ENCODE measurements at regions not wholly inside any gene's neighbourhood (a gene's known extent, or its start where the extent isn't known, plus 50 kb on each side); places are given as distances from the start of the nearest gene placed in this dataset.

GRCh38 chr5:74209571-74209970 is 431.0 kb downstream of the ENC1 start:
- DNase-seq = no peak

DNA sequence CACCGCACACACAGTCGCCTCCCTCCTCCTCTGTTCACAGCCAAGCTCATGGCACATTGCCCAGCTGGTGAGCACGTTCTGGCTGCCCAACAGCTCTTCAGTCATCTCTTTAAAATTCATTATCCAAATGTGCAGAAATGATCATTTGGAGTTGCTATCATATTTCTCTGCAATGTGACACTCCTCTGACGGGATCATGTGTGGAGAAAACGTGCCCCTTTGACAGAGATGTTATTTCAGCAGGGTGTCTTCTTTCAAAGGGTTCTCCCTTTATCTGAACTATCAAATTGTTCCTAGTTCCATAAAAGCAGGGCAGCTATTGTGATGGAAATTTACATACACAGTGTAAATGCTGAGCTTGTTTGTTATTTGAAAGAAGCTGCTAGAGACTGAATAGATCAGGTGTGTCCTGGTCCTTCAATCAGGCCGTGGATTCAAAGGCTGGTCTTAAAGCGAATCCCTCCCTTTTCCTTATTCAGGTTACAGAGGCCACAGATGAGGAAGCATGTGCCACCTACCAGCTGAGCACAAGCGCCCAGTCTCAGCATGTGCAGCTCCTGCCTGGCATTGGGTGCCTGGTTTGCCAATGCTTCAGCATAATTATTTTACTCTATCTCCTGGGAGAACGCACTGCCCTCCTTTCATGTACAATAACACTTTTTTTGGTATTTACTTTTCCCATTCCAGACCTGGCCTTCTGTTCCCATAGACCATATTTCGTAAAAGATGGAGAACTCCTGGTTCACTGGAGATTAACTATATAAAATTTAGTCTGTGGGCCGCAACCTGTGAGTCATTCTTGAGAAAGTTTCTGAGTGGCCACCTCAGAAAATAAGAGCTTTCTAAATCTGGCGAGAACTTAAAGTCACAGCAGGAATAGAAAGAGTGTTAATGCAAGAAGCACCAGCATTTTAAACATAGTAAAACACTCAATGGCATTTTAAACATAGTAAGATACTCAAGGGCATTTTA is 433.7 kb downstream of the ENC1 start:
- no peak for DNase-seq

- no peak for DNase-seq
Observed at GRCh38 chr5:74205767-74206578, 434.6 kb downstream of the ENC1 start.

GRCh38 chr5:74201334-74202081 is 439.0 kb downstream of the ENC1 start:
- DNase-seq = no peak

DNA sequence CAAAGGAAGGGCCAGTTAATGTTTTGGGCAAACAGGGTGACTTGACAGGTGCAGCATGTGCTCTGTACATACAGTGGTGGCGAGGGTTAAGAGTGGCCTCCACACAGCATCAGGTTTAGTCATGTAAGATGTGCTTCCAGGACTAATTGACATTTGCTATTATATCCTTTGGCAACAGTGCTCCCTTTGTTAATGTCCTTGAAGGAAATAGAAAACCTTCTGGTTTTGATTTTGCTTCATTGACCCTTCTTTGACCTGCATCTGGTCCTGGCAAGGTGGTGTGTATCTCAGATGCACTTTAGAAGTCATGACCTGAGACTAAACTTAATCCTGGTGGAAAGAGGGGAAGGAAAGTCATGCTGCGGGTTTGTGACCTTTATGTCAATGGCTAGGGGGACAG is 440.0 kb downstream of the ENC1 start:
- no peak for DNase-seq

- no peak for DNase-seq
Observed at GRCh38 chr5:74199436-74200210, 440.9 kb downstream of the ENC1 start.

- DNase-seq = no peak
Observed at GRCh38 chr5:74199005-74199404, 441.5 kb downstream of the ENC1 start.

DNA sequence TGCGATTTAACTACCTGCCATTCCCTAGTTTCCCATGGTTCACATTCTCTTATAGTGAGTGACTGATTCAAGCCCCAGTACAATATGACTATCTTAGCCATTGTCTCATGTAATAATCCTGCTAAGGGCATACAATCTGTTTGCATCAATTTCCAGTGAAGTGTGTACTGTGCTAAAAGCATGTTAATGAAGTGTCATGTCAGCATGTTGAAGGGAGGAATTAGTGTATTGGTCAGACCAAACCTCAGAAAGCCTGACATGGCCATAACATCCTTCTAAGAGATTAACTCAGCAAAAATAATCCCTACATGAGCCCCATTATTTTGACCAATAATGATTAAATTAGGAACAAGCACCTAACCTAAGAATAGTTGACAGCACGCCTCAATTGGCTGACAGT is 442.4 kb downstream of the ENC1 start:
- DNase-seq = no peak

DNA sequence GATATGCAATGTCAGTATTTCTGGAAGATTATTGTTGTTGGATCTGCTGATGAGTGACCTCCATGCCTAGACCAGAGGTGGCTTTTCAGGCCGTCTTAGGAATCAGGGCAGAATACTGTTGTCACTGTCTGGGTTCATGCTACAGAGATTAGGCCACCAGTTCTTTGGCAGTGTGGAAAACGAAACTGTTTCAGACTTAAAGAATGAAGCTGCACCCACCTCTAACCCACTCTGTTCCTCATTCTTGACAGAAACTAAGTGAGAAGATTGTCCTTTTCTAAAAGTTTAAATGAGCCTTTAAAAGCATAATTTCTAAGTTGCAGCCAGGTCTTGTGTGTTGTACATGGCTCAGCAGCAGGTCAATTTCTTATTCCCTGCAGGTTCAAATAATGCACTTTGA is 444.3 kb downstream of the ENC1 start:
- DNase-seq = no peak

DNA sequence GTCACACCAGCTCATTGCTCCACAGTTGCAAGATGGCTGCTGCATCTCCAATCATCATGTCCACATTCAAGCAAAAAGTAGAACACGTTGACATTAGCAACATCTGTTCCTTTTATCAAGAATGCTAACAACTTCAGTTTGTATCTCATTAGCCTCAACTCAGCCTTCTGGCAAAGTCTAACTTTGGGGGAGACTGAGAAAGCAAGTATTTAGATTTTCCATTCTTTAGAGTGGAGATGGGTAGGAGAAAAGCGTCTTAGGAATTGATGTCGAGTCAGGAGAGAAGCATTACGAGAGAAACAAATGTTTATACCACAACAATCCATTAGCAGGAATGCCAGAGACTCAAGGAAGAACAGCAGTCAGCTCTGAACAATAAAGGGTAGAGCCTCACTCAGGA is 446.3 kb downstream of the ENC1 start:
- no peak for DNase-seq

GRCh38 chr5:74192606-74193299 is 447.8 kb downstream of the ENC1 start:
- DNase-seq = no peak

GRCh38 chr5:74188351-74189105 is 452.0 kb downstream of the ENC1 start:
- no peak for DNase-seq

DNA sequence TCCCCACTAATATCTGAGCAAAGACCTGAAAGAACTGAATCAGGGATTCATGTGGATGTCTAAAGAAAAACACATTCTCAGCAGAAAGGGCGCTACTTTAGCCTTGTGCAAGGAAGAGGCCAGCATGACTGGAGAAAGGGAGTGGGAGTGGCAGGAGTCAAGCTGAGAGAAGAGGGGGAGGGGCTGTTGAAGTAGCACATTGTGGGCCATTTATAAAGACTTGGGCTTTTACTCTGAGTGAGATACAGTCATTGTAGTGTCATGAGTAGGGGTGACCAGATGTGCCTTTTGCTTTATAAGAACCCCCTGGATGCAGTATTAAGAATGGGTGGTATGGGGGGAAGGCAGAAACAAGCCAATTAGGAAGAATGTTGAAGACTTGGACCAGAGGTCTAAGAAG is 452.8 kb downstream of the ENC1 start:
- DNase-seq = no peak

GRCh38 chr5:74186356-74187315 is 453.9 kb downstream of the ENC1 start:
- DNase-seq = no peak

DNA sequence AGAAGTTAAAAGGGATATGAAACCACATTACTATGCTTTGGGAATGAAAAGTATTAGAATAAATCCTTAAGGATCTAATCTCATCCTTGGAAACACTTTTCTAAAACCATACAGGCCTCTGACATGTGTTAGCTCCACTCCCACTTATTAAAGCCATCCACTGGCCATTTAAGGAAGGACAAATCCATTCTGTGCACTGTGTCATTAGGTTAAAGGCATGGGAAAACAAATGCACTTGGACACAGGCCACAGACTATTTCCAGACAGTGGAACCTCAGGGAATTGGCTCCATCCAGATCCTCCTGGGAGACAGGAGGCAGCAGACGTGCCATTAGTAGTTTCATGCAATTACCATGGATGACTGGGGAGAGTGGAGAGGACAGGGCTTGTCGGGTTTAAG is 454.9 kb downstream of the ENC1 start:
- no peak for DNase-seq

GRCh38 chr5:74184649-74185048 is 455.9 kb downstream of the ENC1 start:
- DNase-seq = no peak

- DNase-seq = no peak
Observed at GRCh38 chr5:74183041-74183440, 457.5 kb downstream of the ENC1 start.

- no peak for DNase-seq
Observed at GRCh38 chr5:74182603-74183002, 457.9 kb downstream of the ENC1 start.

DNA sequence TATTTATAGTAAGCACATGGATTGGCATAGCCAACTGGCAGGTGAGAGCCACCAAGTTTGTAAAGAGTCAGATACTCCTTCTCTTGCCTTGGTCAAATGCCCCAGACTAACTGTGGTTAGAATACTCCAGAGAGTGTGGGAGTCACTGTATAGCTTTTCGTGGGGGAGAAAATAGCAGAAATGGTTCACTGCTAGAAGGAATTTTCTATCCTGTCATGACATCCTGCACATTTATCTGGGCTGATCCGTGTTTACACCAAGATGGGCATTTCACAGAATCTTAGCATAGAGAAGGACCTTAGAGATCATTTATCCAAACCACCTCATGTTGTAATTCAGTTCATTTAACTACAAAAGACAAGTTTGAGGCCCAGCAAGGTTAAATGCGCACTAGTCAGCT is 460.8 kb downstream of the ENC1 start:
- no peak for DNase-seq

- no peak for DNase-seq
Observed at GRCh38 chr5:74179179-74179578, 461.3 kb downstream of the ENC1 start.

Measured in CD4-positive, alpha-beta T cell treated with Interleukin-4 for 1 hour (primary cell).